HG02884 (cell line): ENCODE measurements at regions not wholly inside any gene's neighbourhood (a gene's known extent, or its start where the extent isn't known, plus 50 kb on each side); places are given as distances from the start of the nearest gene placed in this dataset.
"Not testable (repeated sequence)": the region's sequence is repeated elsewhere in the genome, so short reads cannot be mapped to it uniquely, and the experiment has no call there.

Experiments used
- ATAC-seq: cut with Tn5 transposase; IDR thresholded peaks from one replicate; pipeline ENCODE4 v1.9.1; 2021; ENCODE audit warnings: mild to moderate bottlenecking, moderate library complexity; ENCODE audit not compliant: unreplicated experiment

- ATAC-seq = no peak
Observed at GRCh38 chr19:27971071-27971470, 1241.9 kb downstream of the UQCRFS1 start.

GRCh38 chr19:27966390-27966816 is 1246.5 kb downstream of the UQCRFS1 start:
- no peak for ATAC-seq

GRCh38 chr19:27964185-27964584 is 1248.8 kb downstream of the UQCRFS1 start:
- no peak for ATAC-seq

- ATAC-seq = no peak
Observed at GRCh38 chr19:27962264-27962663, 1250.7 kb downstream of the UQCRFS1 start.

GRCh38 chr19:27955485-27956480 is 1257.2 kb downstream of the UQCRFS1 start:
- no peak for ATAC-seq

- not testable (repeated sequence) for ATAC-seq
Observed at GRCh38 chr19:27942607-27943006, 1270.3 kb downstream of the UQCRFS1 start.

- no peak for ATAC-seq
Observed at GRCh38 chr19:27936139-27936538, 1276.8 kb downstream of the UQCRFS1 start.

- ATAC-seq = no peak
Observed at GRCh38 chr19:27935669-27936068, 1277.3 kb downstream of the UQCRFS1 start.

- ATAC-seq = no peak
Observed at GRCh38 chr19:27929399-27929798, 1283.6 kb downstream of the UQCRFS1 start.

- ATAC-seq = no peak
Observed at GRCh38 chr19:27925202-27925601, 1287.7 kb downstream of the UQCRFS1 start.

GRCh38 chr19:27922970-27923369 is 1290.0 kb downstream of the UQCRFS1 start:
- ATAC-seq = no peak

- ATAC-seq = no peak
Observed at GRCh38 chr19:27920774-27921173, 1292.2 kb downstream of the UQCRFS1 start.

GRCh38 chr19:27918818-27919217 is 1294.1 kb downstream of the UQCRFS1 start:
- ATAC-seq = no peak

GRCh38 chr19:27911122-27911898 is 1301.6 kb downstream of the UQCRFS1 start:
- ATAC-seq = no peak

- ATAC-seq = no peak
Observed at GRCh38 chr19:27909861-27910260, 1303.1 kb downstream of the UQCRFS1 start.

- no peak for ATAC-seq
Observed at GRCh38 chr19:27909185-27909840, 1303.6 kb downstream of the UQCRFS1 start.

GRCh38 chr19:27906081-27906480 is 1306.9 kb downstream of the UQCRFS1 start:
- ATAC-seq = no peak

- ATAC-seq = no peak
Observed at GRCh38 chr19:27905074-27905473, 1307.9 kb downstream of the UQCRFS1 start.

GRCh38 chr19:27901078-27901477 is 1311.9 kb downstream of the UQCRFS1 start:
- ATAC-seq = no peak

GRCh38 chr19:27896091-27896490 is 1316.9 kb downstream of the UQCRFS1 start:
- ATAC-seq = no peak
